ENCODE measurements at regions not wholly inside any gene's neighbourhood (a gene's known extent, or its start where the extent isn't known, plus 50 kb on each side); places are given as distances from the start of the nearest gene placed in this dataset.
A peak's percentile ranks its signal among the peaks of the same experiment; 100 is the strongest.

GRCh38 chr13:109858319-109858718, 71.9 kb upstream of the IRS2 start:
- H3K27ac Mint-ChIP-seq, result no peak overlapping the region
- no peaks in the 10 kb centered on the region for H3K36me3 Mint-ChIP-seq
- no peak overlapping the region for H3K4me3 Mint-ChIP-seq
- peaks cover 42 to 46% of the 10 kb centered on the region in 2 donors for H3K27me3 Mint-ChIP-seq
- peak in 1 of 2 donors; percentile 46 for ATAC-seq (replicated peaks)
- no peaks in the 10 kb centered on the region for H3K9me3 Mint-ChIP-seq
- no peak for DNase-seq
- H3K4me1 Mint-ChIP-seq, result no peaks in the 10 kb centered on the region

GRCh38 chr13:109857803-109858202, 71.4 kb upstream of the IRS2 start:
- no peaks in the 10 kb centered on the region for H3K4me1 Mint-ChIP-seq
- no peaks in the 10 kb centered on the region for H3K36me3 Mint-ChIP-seq
- DNase-seq, result no peak
- H3K27ac Mint-ChIP-seq, result no peak overlapping the region
- no peak for ATAC-seq (replicated peaks)
- no peak overlapping the region for H3K4me3 Mint-ChIP-seq
- H3K9me3 Mint-ChIP-seq, result no peaks in the 10 kb centered on the region
- peaks cover 41 to 46% of the 10 kb centered on the region in 2 donors for H3K27me3 Mint-ChIP-seq

GRCh38 chr13:109857325-109857724, 70.9 kb upstream of the IRS2 start:
- ATAC-seq (replicated peaks), result no peak
- H3K27me3 Mint-ChIP-seq, result peaks cover 38 to 45% of the 10 kb centered on the region in 2 donors
- H3K4me3 Mint-ChIP-seq, result no peak overlapping the region
- no peaks in the 10 kb centered on the region for H3K4me1 Mint-ChIP-seq
- H3K27ac Mint-ChIP-seq, result no peak overlapping the region
- no peak for DNase-seq
- no peaks in the 10 kb centered on the region for H3K9me3 Mint-ChIP-seq
- no peaks in the 10 kb centered on the region for H3K36me3 Mint-ChIP-seq

- no peak for ATAC-seq (replicated peaks)
- Mint-ChIP-seq H3K4me3 (no peak overlapping the region), H3K4me1 (no peaks in the 10 kb centered on the region), H3K9me3 (no peaks in the 10 kb centered on the region), H3K36me3 (no peaks in the 10 kb centered on the region), H3K27ac (no peak overlapping the region), H3K27me3 (peaks cover 35 to 40% of the 10 kb centered on the region in 2 donors)
- no peak for DNase-seq
Measured at GRCh38 chr13:109856350-109856749, 70.0 kb upstream of the IRS2 start.

GRCh38 chr13:109853153-109853552, 66.8 kb upstream of the IRS2 start:
- no peaks in the 10 kb centered on the region for H3K4me1 Mint-ChIP-seq
- no peak overlapping the region for H3K4me3 Mint-ChIP-seq
- no peak overlapping the region for H3K27ac Mint-ChIP-seq
- ATAC-seq (replicated peaks) (no peak), DNase-seq (no peak)
- H3K27me3 Mint-ChIP-seq, result peaks cover 32 to 43% of the 10 kb centered on the region in 2 donors
- H3K36me3 Mint-ChIP-seq, result no peaks in the 10 kb centered on the region
- no peaks in the 10 kb centered on the region for H3K9me3 Mint-ChIP-seq

- ATAC-seq (replicated peaks) (no peak), DNase-seq (no peak)
- H3K36me3 Mint-ChIP-seq, result no peaks in the 10 kb centered on the region
- no peaks in the 10 kb centered on the region for H3K9me3 Mint-ChIP-seq
- H3K4me1 Mint-ChIP-seq, result no peaks in the 10 kb centered on the region
- H3K27ac Mint-ChIP-seq, result no peak overlapping the region
- H3K27me3 Mint-ChIP-seq, result peaks cover 24 to 35% of the 10 kb centered on the region in 2 donors
- H3K4me3 Mint-ChIP-seq, result no peak overlapping the region
Measured at GRCh38 chr13:109846185-109846584, 59.8 kb upstream of the IRS2 start.

- no peaks in the 10 kb centered on the region for H3K36me3 Mint-ChIP-seq
- DNase-seq (no peak), ATAC-seq (replicated peaks) (no peak)
- no peak overlapping the region for H3K4me3 Mint-ChIP-seq
- H3K27me3 Mint-ChIP-seq, result peaks cover 30 to 42% of the 10 kb centered on the region in 2 donors
- no peak overlapping the region for H3K27ac Mint-ChIP-seq
- H3K4me1 Mint-ChIP-seq, result peaks cover 0 to 6% of the 10 kb centered on the region in 2 donors
- H3K9me3 Mint-ChIP-seq, result no peaks in the 10 kb centered on the region
Measured at GRCh38 chr13:109844396-109844795, 58.0 kb upstream of the IRS2 start.

- Mint-ChIP-seq H3K36me3 (no peaks in the 10 kb centered on the region), H3K9me3 (no peaks in the 10 kb centered on the region), H3K4me1 (peaks cover 0 to 6% of the 10 kb centered on the region in 2 donors), H3K4me3 (no peak overlapping the region), H3K27ac (no peak overlapping the region), H3K27me3 (peaks cover 35 to 43% of the 10 kb centered on the region in 2 donors)
- ATAC-seq (replicated peaks) (no peak), DNase-seq (no peak)
Measured at GRCh38 chr13:109843695-109844094, 57.3 kb upstream of the IRS2 start.

- ATAC-seq (replicated peaks), result no peak
- Mint-ChIP-seq H3K4me3 (no peak overlapping the region), H3K27ac (no peak overlapping the region), H3K9me3 (no peaks in the 10 kb centered on the region), H3K27me3 (peaks cover 35 to 43% of the 10 kb centered on the region in 2 donors), H3K4me1 (peaks cover 0 to 6% of the 10 kb centered on the region in 2 donors), H3K36me3 (no peaks in the 10 kb centered on the region)
- no peak for DNase-seq
Measured at GRCh38 chr13:109842212-109842920, 56.0 kb upstream of the IRS2 start.

GRCh38 chr13:109840893-109841287, 54.5 kb upstream of the IRS2 start:
- Mint-ChIP-seq H3K27ac (no peak overlapping the region), H3K36me3 (no peaks in the 10 kb centered on the region), H3K4me1 (peaks cover 0 to 6% of the 10 kb centered on the region in 2 donors), H3K9me3 (no peaks in the 10 kb centered on the region), H3K4me3 (no peak overlapping the region), H3K27me3 (peaks cover 38 to 39% of the 10 kb centered on the region in 2 donors)
- ATAC-seq (replicated peaks) (no peak), DNase-seq (no peak)

- ATAC-seq (replicated peaks) (peak; percentile 23 to 33), DNase-seq (no peak)
- H3K4me1 Mint-ChIP-seq, result peaks cover 0 to 6% of the 10 kb centered on the region in 2 donors
- H3K36me3 Mint-ChIP-seq, result no peaks in the 10 kb centered on the region
- H3K27me3 Mint-ChIP-seq, result peaks cover 39 to 40% of the 10 kb centered on the region in 2 donors
- no peak overlapping the region for H3K27ac Mint-ChIP-seq
- no peaks in the 10 kb centered on the region for H3K9me3 Mint-ChIP-seq
- H3K4me3 Mint-ChIP-seq, result no peak overlapping the region
Measured at GRCh38 chr13:109840201-109840892, 54.0 kb upstream of the IRS2 start.

GRCh38 chr13:109836629-109837607, 50.5 kb upstream of the IRS2 start:
- no peak for ATAC-seq (replicated peaks)
- Mint-ChIP-seq H3K4me1 (peaks cover 0 to 6% of the 10 kb centered on the region in 2 donors), H3K27ac (no peak overlapping the region), H3K9me3 (no peaks in the 10 kb centered on the region), H3K36me3 (no peaks in the 10 kb centered on the region), H3K4me3 (no peak overlapping the region), H3K27me3 (peaks cover 33 to 45% of the 10 kb centered on the region in 2 donors)
- DNase-seq, result no peak
